ENCODE measurements at regions not wholly inside any gene's neighbourhood (a gene's known extent, or its start where the extent isn't known, plus 50 kb on each side); places are given as distances from the start of the nearest gene placed in this dataset.

DNA sequence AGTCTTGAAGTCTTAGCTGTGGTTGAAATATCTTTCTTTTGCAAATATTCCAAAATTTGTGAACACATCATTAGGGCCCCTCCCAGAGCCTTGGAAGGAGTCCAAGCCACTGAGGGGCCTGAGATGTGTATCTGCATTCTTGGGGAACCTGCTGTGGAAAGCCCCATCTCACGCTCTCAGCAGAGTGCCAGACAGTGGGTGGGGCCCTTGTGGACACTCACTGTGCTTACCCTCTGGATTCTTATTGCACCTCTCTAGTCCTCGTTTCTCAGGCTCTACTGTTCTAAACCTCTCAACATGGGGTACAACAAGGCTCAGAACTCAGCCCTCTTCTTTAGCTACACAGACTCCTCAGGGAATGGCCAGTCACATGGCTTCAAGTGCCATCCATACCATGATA lies 416.2 kb upstream of the CDH4 start:
- Histone ChIP-seq H3K27ac (no peak overlapping the region), H3K36me3 (no peaks in the 10 kb centered on the region), H3K27me3 (no peaks in the 10 kb centered on the region), H3K4me3 (no peak overlapping the region), H3K4me1 (no peaks in the 10 kb centered on the region), H3K9me3 (no peaks in the 10 kb centered on the region)
- intact Hi-C loops (cut with DNase I; ENCODE audit: low total_unique reads), result no loop called here
- TF ChIP-seq, protein P1, sequence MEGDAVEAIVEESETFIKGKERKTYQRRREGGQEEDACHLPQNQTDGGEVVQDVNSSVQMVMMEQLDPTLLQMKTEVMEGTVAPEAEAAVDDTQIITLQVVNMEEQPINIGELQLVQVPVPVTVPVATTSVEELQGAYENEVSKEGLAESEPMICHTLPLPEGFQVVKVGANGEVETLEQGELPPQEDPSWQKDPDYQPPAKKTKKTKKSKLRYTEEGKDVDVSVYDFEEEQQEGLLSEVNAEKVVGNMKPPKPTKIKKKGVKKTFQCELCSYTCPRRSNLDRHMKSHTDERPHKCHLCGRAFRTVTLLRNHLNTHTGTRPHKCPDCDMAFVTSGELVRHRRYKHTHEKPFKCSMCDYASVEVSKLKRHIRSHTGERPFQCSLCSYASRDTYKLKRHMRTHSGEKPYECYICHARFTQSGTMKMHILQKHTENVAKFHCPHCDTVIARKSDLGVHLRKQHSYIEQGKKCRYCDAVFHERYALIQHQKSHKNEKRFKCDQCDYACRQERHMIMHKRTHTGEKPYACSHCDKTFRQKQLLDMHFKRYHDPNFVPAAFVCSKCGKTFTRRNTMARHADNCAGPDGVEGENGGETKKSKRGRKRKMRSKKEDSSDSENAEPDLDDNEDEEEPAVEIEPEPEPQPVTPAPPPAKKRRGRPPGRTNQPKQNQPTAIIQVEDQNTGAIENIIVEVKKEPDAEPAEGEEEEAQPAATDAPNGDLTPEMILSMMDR (IDR thresholded peaks at IDR 0.05), result no peak
- TF ChIP-seq POLR2A (IDR thresholded peaks at IDR 0.05), result no peak
- no peak for DNase-seq

DNA sequence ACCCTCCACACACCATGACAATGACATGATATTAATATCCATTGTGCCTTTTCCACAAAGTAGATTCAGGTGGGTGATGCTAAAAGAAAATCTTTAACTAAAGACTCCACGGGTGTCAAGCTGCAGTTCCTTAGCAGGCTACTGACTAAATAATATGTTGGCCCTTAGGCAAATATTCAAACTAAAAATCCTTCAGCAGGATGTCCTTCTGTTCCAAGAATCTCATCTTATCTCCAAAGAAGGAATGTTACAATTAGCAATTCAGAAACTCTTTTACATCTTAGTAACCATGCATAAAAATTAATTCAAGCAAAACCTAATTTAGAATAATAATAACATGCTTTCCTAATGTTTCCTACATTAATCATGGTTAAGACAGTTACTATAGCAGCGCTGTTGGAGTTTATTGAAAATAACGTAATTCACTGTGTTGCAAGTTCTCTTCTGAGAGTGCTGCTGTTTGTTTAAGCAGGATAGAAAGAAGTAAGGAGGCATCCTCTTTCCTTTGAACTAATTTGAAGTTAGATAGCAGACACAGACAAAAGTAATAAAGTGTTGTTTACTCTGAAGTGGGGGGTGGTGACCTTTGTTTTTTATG lies 414.8 kb upstream of the CDH4 start:
- Histone ChIP-seq H3K9me3 (no peaks in the 10 kb centered on the region), H3K4me3 (no peak overlapping the region), H3K27ac (no peak overlapping the region), H3K4me1 (no peaks in the 10 kb centered on the region), H3K27me3 (no peaks in the 10 kb centered on the region), H3K36me3 (no peaks in the 10 kb centered on the region)
- intact Hi-C loops (cut with DNase I; ENCODE audit: low total_unique reads), result no loop called here
- no peak for TF ChIP-seq POLR2A (IDR thresholded peaks at IDR 0.05)
- TF ChIP-seq, protein P1 (IDR thresholded peaks at IDR 0.05), result no peak
- no peak for DNase-seq

DNA sequence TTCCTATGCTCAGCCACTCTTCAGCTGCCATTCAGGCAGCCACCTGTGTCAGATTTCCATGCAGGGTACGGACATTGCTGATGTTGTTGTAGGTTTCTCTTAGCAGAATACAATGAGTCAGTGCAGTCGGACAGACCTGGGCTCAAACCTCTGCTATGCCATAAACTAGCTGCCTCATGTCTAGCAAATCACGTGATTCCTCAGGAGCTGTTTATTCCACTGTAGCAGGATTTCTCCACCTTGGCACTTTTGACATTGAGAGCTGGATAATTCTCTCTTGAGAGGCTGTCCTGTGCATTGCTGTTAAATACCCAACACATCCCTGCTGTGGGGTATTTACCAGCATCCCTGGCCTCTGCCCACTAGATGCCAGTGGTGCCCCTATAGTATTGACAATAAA lies 413.8 kb upstream of the CDH4 start:
- H3K27ac ChIP-seq, result no peak overlapping the region
- intact Hi-C loops (cut with DNase I; ENCODE audit: low total_unique reads), result no loop called here
- DNase-seq, result no peak

DNA sequence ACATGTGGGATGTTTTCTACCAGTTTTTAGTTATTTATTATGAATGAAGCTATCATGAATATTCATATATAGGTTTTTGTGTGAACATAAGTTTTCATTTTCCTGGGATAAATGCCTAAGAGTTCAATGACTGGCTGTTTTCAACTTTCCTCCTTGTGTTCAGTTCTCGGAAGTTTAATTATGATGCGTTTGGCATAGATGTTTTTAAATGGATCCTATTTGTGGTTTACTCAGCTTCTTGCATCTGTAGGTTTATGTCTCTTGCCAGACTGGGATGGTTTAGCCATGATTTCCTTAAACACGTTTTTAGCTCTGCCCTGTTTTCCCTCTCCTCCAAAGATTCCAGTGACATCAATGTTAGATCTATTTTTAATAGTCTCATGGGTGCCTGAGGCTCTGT lies 411.1 kb upstream of the CDH4 start:
- intact Hi-C loops (cut with DNase I; ENCODE audit: low total_unique reads), result no loop called here
- H3K9me3 ChIP-seq, result no peaks in the 10 kb centered on the region
- no peaks in the 10 kb centered on the region for H3K4me1 ChIP-seq
- TF ChIP-seq POLR2A (IDR thresholded peaks at IDR 0.05), result no peak
- TF ChIP-seq, protein P1 (IDR thresholded peaks at IDR 0.05), result no peak
- no peak overlapping the region for H3K27ac ChIP-seq
- DNase-seq, result no peak
- no peaks in the 10 kb centered on the region for H3K27me3 ChIP-seq
- no peaks in the 10 kb centered on the region for H3K36me3 ChIP-seq
- no peak overlapping the region for H3K4me3 ChIP-seq

More for the DNA sequence above, 413.8 kb upstream of the CDH4 start:
- Histone ChIP-seq H3K4me3 (no peak overlapping the region), H3K9me3 (no peaks in the 10 kb centered on the region), H3K36me3 (no peaks in the 10 kb centered on the region), H3K27me3 (no peaks in the 10 kb centered on the region), H3K4me1 (no peaks in the 10 kb centered on the region)
- no peak for TF ChIP-seq POLR2A (IDR thresholded peaks at IDR 0.05)
- TF ChIP-seq, protein P1 (IDR thresholded peaks at IDR 0.05), result no peak

DNA sequence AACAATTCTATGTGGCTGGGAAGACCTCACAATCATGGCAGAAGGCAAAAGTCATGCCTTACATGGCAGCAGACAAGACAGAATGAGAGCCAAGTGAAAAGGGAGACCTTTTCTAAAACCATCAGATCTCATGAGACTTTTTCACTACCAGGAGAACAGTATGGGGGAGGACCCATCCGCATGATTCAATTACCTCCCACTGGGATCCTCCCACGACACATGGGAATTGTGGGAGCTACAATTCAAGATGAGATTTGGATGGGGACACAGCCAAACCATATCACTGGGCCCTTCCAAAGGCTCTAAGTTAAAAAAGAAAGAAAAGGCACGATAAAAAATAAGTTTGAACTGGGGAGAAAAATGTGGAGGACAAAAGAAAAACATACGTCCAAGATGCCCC lies 406.9 kb upstream of the CDH4 start:
- Histone ChIP-seq H3K4me1 (no peaks in the 10 kb centered on the region), H3K36me3 (no peaks in the 10 kb centered on the region), H3K27ac (no peak overlapping the region), H3K9me3 (no peaks in the 10 kb centered on the region), H3K4me3 (no peak overlapping the region), H3K27me3 (no peaks in the 10 kb centered on the region)
- TF ChIP-seq POLR2A (IDR thresholded peaks at IDR 0.05), result no peak
- TF ChIP-seq, protein P1 (IDR thresholded peaks at IDR 0.05), result no peak
- DNase-seq, result no peak
- intact Hi-C loops (cut with DNase I; ENCODE audit: low total_unique reads), result no loop called here

Data from uterus (tissue), 3 donors.